ENCODE measurements at regions not wholly inside any gene's neighbourhood (a gene's known extent, or its start where the extent isn't known, plus 50 kb on each side); places are given as distances from the start of the nearest gene placed in this dataset.

DNA sequence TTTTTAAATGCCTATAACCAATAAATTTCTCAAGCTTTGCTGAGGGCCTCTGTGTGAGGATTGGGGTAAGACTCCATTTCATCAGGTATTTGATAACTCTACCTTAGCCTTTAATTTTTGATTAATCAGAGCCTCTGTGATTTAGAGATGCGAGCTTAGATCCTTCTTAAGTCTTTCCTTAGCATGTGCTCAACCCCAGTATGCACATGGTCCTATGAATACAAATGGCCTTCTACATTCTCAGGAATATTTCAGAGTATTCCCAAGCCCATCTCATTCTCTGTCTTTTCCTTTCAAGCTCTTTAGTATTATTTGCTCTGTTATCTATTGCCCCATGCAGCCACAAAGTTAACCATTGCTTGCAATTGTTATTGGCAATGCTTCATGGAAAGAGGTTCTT, 1407.7 kb downstream of the LRFN5 start:
- TF ChIP-seq, protein P1, sequence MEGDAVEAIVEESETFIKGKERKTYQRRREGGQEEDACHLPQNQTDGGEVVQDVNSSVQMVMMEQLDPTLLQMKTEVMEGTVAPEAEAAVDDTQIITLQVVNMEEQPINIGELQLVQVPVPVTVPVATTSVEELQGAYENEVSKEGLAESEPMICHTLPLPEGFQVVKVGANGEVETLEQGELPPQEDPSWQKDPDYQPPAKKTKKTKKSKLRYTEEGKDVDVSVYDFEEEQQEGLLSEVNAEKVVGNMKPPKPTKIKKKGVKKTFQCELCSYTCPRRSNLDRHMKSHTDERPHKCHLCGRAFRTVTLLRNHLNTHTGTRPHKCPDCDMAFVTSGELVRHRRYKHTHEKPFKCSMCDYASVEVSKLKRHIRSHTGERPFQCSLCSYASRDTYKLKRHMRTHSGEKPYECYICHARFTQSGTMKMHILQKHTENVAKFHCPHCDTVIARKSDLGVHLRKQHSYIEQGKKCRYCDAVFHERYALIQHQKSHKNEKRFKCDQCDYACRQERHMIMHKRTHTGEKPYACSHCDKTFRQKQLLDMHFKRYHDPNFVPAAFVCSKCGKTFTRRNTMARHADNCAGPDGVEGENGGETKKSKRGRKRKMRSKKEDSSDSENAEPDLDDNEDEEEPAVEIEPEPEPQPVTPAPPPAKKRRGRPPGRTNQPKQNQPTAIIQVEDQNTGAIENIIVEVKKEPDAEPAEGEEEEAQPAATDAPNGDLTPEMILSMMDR (IDR thresholded peaks at IDR 0.05; ENCODE audit: low read depth, low read length, poor library complexity, severe bottlenecking) = no peak
- no peak for TF ChIP-seq EZH2phosphoT487 (IDR thresholded peaks at IDR 0.05; ENCODE audit: borderline replicate concordance, low read length)
